Astrocyte of the spinal cord (primary cell): ENCODE measurements at regions not wholly inside any gene's neighbourhood (a gene's known extent, or its start where the extent isn't known, plus 50 kb on each side); places are given as distances from the start of the nearest gene placed in this dataset.

Experiments
- DNase-seq: peaks from one replicate; pipeline ENCODE4 v3.0.0; 2011; ENCODE audit warnings: low read depth, low spot score
- H3K4me3 ChIP-seq: 2 replicates; pipeline ENCODE4 v1.5.1; 2011; ENCODE audit warnings: low read depth, mild to moderate bottlenecking, low read length, moderate library complexity
- in situ Hi-C: cut with HindIII; loops from 2 replicates; pipeline ENCODE4 v1.10.0; 2017; ENCODE audit warnings: low sequenced_read_pairs
- TF ChIP-seq, protein P1 (sequence below): IDR thresholded peaks from 2 replicates; pipeline ENCODE4 v1.5.1; 2012; ENCODE audit warnings: low read depth, mild to moderate bottlenecking, low read length, inconsistent platforms

DNA sequence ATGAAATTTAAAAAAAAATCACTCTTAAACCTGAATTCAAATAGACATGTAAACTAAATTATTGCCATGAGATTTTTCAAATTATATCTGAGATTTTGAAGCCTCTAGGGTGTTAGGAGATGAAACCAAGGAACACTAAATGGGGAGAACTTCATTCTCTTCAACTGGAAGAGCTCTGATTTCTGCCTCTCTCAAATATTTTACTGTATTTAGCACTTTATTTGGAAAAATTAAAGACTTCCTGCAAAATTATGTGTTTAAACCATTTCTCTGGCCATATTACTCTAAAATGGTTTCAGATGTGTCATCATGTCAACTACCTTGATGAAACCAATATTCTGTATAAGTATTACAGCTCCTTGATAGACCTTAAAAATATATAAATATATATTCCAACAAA lies 1571.6 kb upstream of the PRR20A start:
- in situ Hi-C loops, result no loop called here
- DNase-seq, result no peak
- TF ChIP-seq, protein P1, sequence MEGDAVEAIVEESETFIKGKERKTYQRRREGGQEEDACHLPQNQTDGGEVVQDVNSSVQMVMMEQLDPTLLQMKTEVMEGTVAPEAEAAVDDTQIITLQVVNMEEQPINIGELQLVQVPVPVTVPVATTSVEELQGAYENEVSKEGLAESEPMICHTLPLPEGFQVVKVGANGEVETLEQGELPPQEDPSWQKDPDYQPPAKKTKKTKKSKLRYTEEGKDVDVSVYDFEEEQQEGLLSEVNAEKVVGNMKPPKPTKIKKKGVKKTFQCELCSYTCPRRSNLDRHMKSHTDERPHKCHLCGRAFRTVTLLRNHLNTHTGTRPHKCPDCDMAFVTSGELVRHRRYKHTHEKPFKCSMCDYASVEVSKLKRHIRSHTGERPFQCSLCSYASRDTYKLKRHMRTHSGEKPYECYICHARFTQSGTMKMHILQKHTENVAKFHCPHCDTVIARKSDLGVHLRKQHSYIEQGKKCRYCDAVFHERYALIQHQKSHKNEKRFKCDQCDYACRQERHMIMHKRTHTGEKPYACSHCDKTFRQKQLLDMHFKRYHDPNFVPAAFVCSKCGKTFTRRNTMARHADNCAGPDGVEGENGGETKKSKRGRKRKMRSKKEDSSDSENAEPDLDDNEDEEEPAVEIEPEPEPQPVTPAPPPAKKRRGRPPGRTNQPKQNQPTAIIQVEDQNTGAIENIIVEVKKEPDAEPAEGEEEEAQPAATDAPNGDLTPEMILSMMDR, result no peak

DNA sequence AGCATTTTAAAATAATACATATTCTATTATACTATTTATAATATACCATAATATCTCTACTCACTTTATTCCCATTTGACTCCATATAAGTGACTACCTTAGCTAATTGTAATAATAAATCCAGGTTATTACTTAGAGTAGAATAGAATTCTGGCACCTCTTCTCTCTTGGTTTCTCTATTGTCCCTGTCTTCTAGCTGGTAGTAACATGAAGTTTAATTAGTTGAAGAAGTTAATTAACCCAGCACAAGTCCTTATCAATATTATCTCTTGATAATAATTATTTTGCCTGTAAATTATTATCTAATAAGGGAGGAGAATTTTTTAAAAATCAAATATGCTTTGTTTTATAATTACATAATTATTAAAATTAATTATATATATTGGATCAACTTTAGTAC lies 1571.2 kb upstream of the PRR20A start:
- no peak for DNase-seq
- TF ChIP-seq, protein P1, result no peak
- in situ Hi-C loops, result no loop called here
- no peak overlapping the region for H3K4me3 ChIP-seq

More for the DNA sequence above, 1571.6 kb upstream of the PRR20A start:
- H3K4me3 ChIP-seq, result no peak overlapping the region

DNA sequence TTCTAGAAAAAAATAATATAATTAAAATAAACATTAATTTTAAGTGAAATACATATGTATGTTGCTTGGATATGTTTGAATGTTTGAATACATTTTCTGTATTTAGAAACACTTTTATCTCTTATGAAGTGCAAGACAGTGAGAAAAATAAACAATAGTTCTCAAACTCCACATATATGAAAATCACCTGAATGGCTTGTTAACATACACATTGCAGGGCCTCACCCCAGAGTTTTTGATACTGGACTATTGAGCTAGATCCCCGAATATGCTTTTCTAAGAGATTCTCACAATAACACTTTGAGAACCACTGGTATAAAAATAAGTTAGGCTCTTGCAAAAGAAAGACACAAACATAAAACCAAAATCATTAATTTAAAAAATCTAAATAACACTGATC lies 1570.3 kb upstream of the PRR20A start:
- TF ChIP-seq, protein P1, result no peak
- no peak overlapping the region for H3K4me3 ChIP-seq
- in situ Hi-C loops, result no loop called here
- DNase-seq, result no peak

DNA sequence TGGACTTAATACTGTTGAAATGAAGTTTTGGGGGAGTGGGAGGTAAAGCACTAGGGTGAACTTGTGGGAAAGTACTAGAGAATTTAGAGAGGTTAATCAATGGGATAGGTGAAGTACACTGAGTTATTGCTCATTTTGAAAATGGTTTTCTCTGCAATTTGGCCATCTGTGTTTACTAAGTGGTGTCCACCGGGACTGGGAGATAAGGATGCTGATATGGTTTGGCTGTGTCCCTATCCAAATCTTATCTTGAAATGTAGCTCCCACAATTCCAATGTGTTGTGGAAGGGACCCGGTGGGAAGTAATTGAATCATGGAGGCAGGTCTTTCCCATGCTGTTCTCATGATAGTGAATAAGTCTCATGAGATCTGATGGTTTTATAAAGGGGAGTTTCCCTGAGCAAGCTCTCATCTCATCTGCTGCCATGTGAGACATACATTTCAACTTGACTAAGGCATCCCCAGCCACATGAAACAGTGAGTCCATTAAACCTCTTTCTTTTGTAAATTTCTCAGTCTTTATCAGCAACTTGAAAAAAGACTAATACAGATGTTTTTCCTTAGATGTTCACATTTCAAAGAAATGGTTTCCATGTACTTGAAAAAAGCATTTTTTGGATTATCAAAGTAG lies 1569.4 kb upstream of the PRR20A start:
- no peak for DNase-seq
- TF ChIP-seq, protein P1, result no peak
- in situ Hi-C loops, result no loop called here
- no peak overlapping the region for H3K4me3 ChIP-seq

DNA sequence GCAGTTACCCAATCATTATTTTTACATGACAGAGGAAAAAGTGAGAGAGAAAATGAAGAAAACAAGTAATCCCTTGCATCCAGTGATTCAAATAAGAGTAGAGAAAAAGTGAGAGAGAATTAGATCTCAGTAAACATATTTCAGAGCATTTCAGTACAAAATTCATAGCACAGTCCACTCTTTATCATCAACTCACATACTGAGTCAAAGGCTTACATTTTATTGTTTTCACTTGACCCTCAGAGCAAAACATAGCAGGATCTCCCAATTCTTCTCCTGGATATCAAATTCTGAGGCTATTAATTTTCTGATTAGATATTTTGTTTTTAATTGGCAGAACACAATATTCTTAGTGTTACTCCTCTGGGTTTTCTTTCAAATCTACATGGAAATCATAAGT lies 1568.3 kb upstream of the PRR20A start:
- no peak for DNase-seq
- TF ChIP-seq, protein P1, result no peak
- no peak overlapping the region for H3K4me3 ChIP-seq
- in situ Hi-C loops, result no loop called here

DNA sequence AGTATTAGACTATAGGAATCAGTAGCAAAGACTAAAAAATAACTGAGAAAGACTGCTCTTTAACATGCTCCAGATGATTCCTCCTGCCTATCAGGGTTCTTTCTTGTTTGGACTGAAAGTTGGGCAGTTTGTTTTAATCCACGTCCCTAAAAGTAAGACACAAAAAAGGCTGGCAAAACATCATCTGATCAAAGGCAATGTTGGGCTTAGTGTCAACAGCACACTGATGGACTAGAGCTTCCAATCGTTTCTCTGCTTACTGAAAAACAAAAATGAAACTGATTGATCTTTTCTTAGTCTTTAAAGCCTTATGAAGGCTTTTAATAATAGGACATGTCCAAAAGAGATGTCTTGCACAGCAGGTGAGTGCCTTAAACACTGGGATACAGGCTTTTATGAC lies 1567.9 kb upstream of the PRR20A start:
- TF ChIP-seq, protein P1, result no peak
- H3K4me3 ChIP-seq, result no peak overlapping the region
- DNase-seq, result no peak
- in situ Hi-C loops, result no loop called here

DNA sequence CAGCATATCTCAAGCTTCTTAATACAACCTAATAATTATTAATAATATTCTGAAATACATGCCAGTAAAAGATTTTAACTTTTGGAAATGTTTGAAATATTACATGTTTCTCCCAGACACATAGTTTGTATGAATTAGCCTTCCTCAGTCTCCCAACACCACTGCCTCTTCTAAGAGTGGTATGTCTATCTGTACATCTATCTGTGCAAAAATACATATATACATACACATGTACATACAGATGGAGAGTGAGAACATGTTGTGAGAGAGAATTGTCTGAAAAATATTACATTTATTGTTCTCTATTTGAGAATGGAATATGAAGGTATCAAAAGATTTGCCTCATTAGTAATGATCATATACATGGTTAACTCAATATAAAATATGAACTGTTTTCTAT lies 1567.2 kb upstream of the PRR20A start:
- in situ Hi-C loops, result no loop called here
- H3K4me3 ChIP-seq, result no peak overlapping the region
- TF ChIP-seq, protein P1, result no peak
- no peak for DNase-seq
